ENCODE measurements at regions not wholly inside any gene's neighbourhood (a gene's known extent, or its start where the extent isn't known, plus 50 kb on each side); places are given as distances from the start of the nearest gene placed in this dataset.
"Not testable (repeated sequence)": the region's sequence is repeated elsewhere in the genome, so short reads cannot be mapped to it uniquely, and the experiment has no call there.

GRCh38 chr7:25054819-25055519 is 70.1 kb downstream of the CYCS start:
- Histone ChIP-seq H3K9ac (ENCODE audit: low read length) (no peak overlapping the region), H3K9me3 (ENCODE audit: insufficient read depth, low read length) (no peaks in the 10 kb centered on the region), H3K9me2 (replicated peaks; ENCODE audit: insufficient read depth, low read length) (no peaks in the 10 kb centered on the region), H2AFZ (ENCODE audit: low read depth, low read length, severe bottlenecking) (no peak overlapping the region), H3K36me3 (ENCODE audit: low read length) (no peaks in the 10 kb centered on the region), H3K4me2 (ENCODE audit: low read depth, low read length, poor library complexity, severe bottlenecking) (no peak overlapping the region), H4K20me1 (ENCODE audit: low read depth, low read length) (no peaks in the 10 kb centered on the region), H3K4me3 (ENCODE audit: insufficient read depth, low read length, poor library complexity, severe bottlenecking) (no peak overlapping the region), H3K27ac (ENCODE audit: low read depth, low read length) (no peak overlapping the region), H3K27me3 (ENCODE audit: low read length) (no peaks in the 10 kb centered on the region), H3F3A (ENCODE audit: insufficient read depth) (no peaks in the 10 kb centered on the region), H3K79me2 (ENCODE audit: insufficient read depth, low read length) (no peaks in the 10 kb centered on the region)
- TF ChIP-seq CTCF (IDR thresholded peaks at IDR 0.05; ENCODE audit: insufficient read depth, low read length, poor library complexity, severe bottlenecking) (no peak), EZH2phosphoT487 (conservative IDR thresholded peaks at IDR 0.05; ENCODE audit: low read length) (no peak)

DNA sequence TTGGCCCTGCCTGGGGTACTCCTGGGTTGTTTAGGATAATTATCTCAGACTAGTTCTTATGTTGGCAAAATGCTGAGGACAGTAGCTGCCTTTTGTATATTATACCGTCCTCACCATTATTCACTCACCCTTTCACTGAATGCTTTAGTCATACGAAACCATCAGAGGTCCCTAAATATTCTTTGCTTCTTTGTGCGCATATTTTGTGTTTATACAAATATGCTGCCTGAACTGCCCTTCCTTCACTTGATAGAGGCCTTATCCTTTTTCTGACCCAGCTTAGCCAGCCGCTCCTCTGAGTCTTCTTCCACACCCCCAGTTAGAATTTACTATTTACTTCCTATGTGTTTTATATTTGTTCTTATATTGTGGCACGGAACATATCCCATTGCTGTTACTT is 70.2 kb upstream of the OSBPL3 start:
- no peaks in the 10 kb centered on the region for H3K9me2 ChIP-seq (replicated peaks; ENCODE audit: insufficient read depth, low read length)
- no peaks in the 10 kb centered on the region for H3F3A ChIP-seq (ENCODE audit: insufficient read depth)
- H2AFZ ChIP-seq (ENCODE audit: low read depth, low read length, severe bottlenecking) = no peak overlapping the region
- no peak overlapping the region for H3K27ac ChIP-seq (ENCODE audit: low read depth, low read length)
- H3K9ac ChIP-seq (ENCODE audit: low read length) = no peak overlapping the region
- no peaks in the 10 kb centered on the region for H3K36me3 ChIP-seq (ENCODE audit: low read length)
- no peak overlapping the region for H3K4me2 ChIP-seq (ENCODE audit: low read depth, low read length, poor library complexity, severe bottlenecking)
- no peak overlapping the region for H3K4me3 ChIP-seq (ENCODE audit: insufficient read depth, low read length, poor library complexity, severe bottlenecking)
- no peaks in the 10 kb centered on the region for H4K20me1 ChIP-seq (ENCODE audit: low read depth, low read length)
- H3K79me2 ChIP-seq (ENCODE audit: insufficient read depth, low read length) = no peaks in the 10 kb centered on the region
- no peak for TF ChIP-seq EZH2phosphoT487 (conservative IDR thresholded peaks at IDR 0.05; ENCODE audit: low read length)
- no peak for TF ChIP-seq CTCF (IDR thresholded peaks at IDR 0.05; ENCODE audit: insufficient read depth, low read length, poor library complexity, severe bottlenecking)
- no peaks in the 10 kb centered on the region for H3K9me3 ChIP-seq (ENCODE audit: insufficient read depth, low read length)
- no peaks in the 10 kb centered on the region for H3K27me3 ChIP-seq (ENCODE audit: low read length)

DNA sequence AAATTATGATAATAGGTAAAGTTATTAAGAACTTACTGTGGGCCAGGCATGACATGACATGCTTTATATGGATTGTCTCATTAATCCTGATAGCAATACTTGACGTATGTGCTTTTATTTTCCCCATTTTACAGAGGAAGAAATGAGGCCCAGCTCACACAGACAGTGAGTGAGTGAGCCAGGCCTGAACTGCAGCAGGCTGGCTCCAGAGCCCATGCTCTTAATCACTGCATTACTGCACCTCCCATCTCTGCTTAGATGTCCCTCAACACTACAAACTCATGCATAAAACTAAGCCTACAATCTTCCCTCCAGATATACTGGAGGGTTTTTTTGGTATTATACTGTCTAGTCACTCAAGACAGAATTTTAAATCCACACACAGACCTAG is 68.5 kb upstream of the OSBPL3 start:
- Histone ChIP-seq H3K9me3 (ENCODE audit: insufficient read depth, low read length) (no peaks in the 10 kb centered on the region), H3K27ac (ENCODE audit: low read depth, low read length) (no peak overlapping the region), H3K79me2 (ENCODE audit: insufficient read depth, low read length) (no peaks in the 10 kb centered on the region), H3K36me3 (ENCODE audit: low read length) (no peaks in the 10 kb centered on the region), H3K4me3 (ENCODE audit: insufficient read depth, low read length, poor library complexity, severe bottlenecking) (no peak overlapping the region), H3K4me2 (ENCODE audit: low read depth, low read length, poor library complexity, severe bottlenecking) (no peak overlapping the region), H3K9ac (ENCODE audit: low read length) (no peak overlapping the region), H3K9me2 (replicated peaks; ENCODE audit: insufficient read depth, low read length) (no peaks in the 10 kb centered on the region), H4K20me1 (ENCODE audit: low read depth, low read length) (no peaks in the 10 kb centered on the region), H3F3A (ENCODE audit: insufficient read depth) (no peaks in the 10 kb centered on the region), H3K27me3 (ENCODE audit: low read length) (no peaks in the 10 kb centered on the region), H2AFZ (ENCODE audit: low read depth, low read length, severe bottlenecking) (no peak overlapping the region)
- TF ChIP-seq EZH2phosphoT487 (conservative IDR thresholded peaks at IDR 0.05; ENCODE audit: low read length) (no peak), CTCF (IDR thresholded peaks at IDR 0.05; ENCODE audit: insufficient read depth, low read length, poor library complexity, severe bottlenecking) (no peak)

DNA sequence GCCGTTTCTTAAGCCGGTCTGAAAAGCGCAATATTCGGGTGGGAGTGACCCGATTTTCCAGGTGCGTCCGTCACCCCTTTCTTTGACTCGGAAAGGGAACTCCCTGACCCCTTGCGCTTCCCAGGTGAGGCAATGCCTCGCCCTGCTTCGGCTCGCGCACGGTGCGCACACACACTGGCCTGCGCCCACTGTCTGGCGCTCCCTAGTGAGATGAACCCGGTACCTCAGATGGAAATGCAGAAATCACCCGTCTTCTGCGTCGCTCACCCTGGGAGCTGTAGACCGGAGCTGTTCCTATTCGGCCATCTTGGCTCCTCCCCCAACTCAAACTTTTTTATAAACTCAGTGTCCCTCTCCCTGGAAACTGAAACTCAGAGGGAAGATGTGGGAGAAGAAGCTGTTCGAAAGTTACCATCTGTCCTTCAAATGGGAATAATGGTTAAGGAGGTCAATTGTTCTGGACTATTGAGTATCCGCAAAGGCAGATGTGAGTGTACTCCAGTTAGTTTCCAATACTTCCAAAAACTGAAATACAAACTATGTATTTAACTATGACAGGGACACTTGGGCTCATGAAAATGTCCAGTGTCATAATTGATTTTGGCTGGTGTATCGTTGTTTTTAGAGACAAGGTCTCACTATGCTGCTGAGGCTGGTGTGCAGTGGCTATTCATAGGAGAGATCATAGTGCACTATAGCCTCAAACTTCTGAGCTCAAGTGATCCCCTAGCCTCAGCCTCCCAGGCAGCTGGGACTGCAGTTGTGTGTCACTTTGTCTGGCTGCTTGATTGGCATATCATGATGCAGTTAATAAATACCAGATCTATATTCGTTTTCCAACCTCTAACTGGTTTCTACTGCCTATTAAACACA is 67.8 kb upstream of the OSBPL3 start:
- not testable (repeated sequence) for H3K79me2 ChIP-seq (ENCODE audit: insufficient read depth, low read length); H3K27ac ChIP-seq (ENCODE audit: low read depth, low read length); H2AFZ ChIP-seq (ENCODE audit: low read depth, low read length, severe bottlenecking); H3K9me2 ChIP-seq (replicated peaks; ENCODE audit: insufficient read depth, low read length); H4K20me1 ChIP-seq (ENCODE audit: low read depth, low read length); H3K9me3 ChIP-seq (ENCODE audit: insufficient read depth, low read length); H3K9ac ChIP-seq (ENCODE audit: low read length); H3K27me3 ChIP-seq (ENCODE audit: low read length); H3K36me3 ChIP-seq (ENCODE audit: low read length); H3K4me3 ChIP-seq (ENCODE audit: insufficient read depth, low read length, poor library complexity, severe bottlenecking); H3K4me2 ChIP-seq (ENCODE audit: low read depth, low read length, poor library complexity, severe bottlenecking); H3F3A ChIP-seq (ENCODE audit: insufficient read depth)

Data from SU-DHL-6 (cell line).